Caco-2 (cell line): ENCODE measurements at regions not wholly inside any gene's neighbourhood (a gene's known extent, or its start where the extent isn't known, plus 50 kb on each side); places are given as distances from the start of the nearest gene placed in this dataset.

Source experiments
- BruUV-seq: library from RNA; stranded (reverse); fragments of 400-500 nt; replicated peaks from 2 replicates; lab custom pipeline; 2021; lab: Mats Ljungman, UMichigan
- CTCF ChIA-PET: fragments of 300-600 bp; sonication (Branson Sonifier 250); formaldehyde crosslinking; loops from one replicate; lab custom pipeline; 2022; ENCODE audit warnings: antibody characterized with exemption; lab: Charles Lee
- POLR2A ChIA-PET: fragments of 300-600 bp; sonication (Branson Sonifier 250); formaldehyde crosslinking; loops from one replicate; lab custom pipeline; 2022; ENCODE audit warnings: antibody characterized with exemption; lab: Charles Lee
- DNase-seq, 2 experiments: peaks; one replicate each; pipeline versions ENCODE4 v3.0.0 to v3.0.0-alpha.2; 2020 to 2022
- H3K27me3 ChIP-seq: replicated peaks from 2 replicates; pipeline ENCODE4 v1.6.0; 2011; ENCODE audit warnings: low read length; ENCODE audit not compliant: control insufficient read depth, insufficient read depth
- H3K36me3 ChIP-seq: 2 replicates; pipeline ENCODE4 v1.5.1; 2011; ENCODE audit warnings: low read length; ENCODE audit not compliant: control insufficient read depth, insufficient read depth
- H3K4me1 ChIP-seq: fragments of 250-450 bp; sonication (Bioruptor Pico); 2 replicates; pipeline ENCODE4 v1.5.1; 2020; ENCODE audit warnings: mild to moderate bottlenecking
- H3K4me3 ChIP-seq: 2 replicates; pipeline ENCODE4 v1.5.1; 2011; ENCODE audit warnings: low read depth, mild to moderate bottlenecking, control low read depth, low read length
- H3K9me3 ChIP-seq: fragments of 250-450 bp; sonication (Bioruptor Pico); 2 replicates; pipeline ENCODE4 v1.5.1; 2020; ENCODE audit warnings: mild to moderate bottlenecking, moderate library complexity
- H3K27ac Mint-ChIP-seq: one replicate; pipeline ENCODE4 v1.8.0; 2022; ENCODE audit warnings: mixed read lengths; ENCODE audit not compliant: unreplicated experiment
- H3K27me3 Mint-ChIP-seq: one replicate; pipeline ENCODE4 v1.8.0; 2022; ENCODE audit warnings: mixed read lengths; ENCODE audit not compliant: insufficient read depth, unreplicated experiment
- H3K36me3 Mint-ChIP-seq: one replicate; pipeline ENCODE4 v1.8.0; 2022; ENCODE audit warnings: mild to moderate bottlenecking, mixed read lengths; ENCODE audit not compliant: insufficient read depth, unreplicated experiment
- H3K4me1 Mint-ChIP-seq: one replicate; pipeline ENCODE4 v1.8.0; 2022; ENCODE audit warnings: low read depth, mixed read lengths; ENCODE audit not compliant: unreplicated experiment
- H3K4me3 Mint-ChIP-seq: one replicate; pipeline ENCODE4 v1.8.0; 2022; ENCODE audit warnings: mild to moderate bottlenecking, moderate library complexity, mixed read lengths; ENCODE audit not compliant: unreplicated experiment
- H3K9me3 Mint-ChIP-seq: one replicate; pipeline ENCODE4 v1.8.0; 2022; ENCODE audit warnings: mixed read lengths; ENCODE audit not compliant: unreplicated experiment
- CTCF ChIP-seq, 2 experiments: fragments of 200-600 bp in 1 of 2; IDR thresholded peaks; 1 replicate in 1 of 2; 2 replicates in 1 of 2; pipeline versions ENCODE4 v1.5.1 to v1.8.0; 2011 to 2022; ENCODE audit warnings: antibody characterized with exemption in 1 of 2, control low read depth in 1 of 2, inconsistent platforms in 1 of 2, low read depth in 1 of 2, low read length in 1 of 2, mild to moderate bottlenecking in 1 of 2, moderate library complexity in 1 of 2; ENCODE audit not compliant: insufficient read depth in 1 of 2, severe bottlenecking in 1 of 2, unreplicated experiment in 1 of 2
- intact Hi-C: fragments of 100-400 bp; cut with micrococcal nuclease; formaldehyde crosslinking; loops from one replicate; pipeline ENCODE4 v1.10.0; 2022; ENCODE audit not compliant: unreplicated experiment

- Histone ChIP-seq H3K27me3 (no peaks in the 10 kb centered on the region), H3K9me3 (no peaks in the 10 kb centered on the region), H3K4me3 (no peak overlapping the region), H3K36me3 (no peaks in the 10 kb centered on the region), H3K4me1 (no peaks in the 10 kb centered on the region)
- Mint-ChIP-seq H3K4me1 (no peaks in the 10 kb centered on the region), H3K36me3 (no peaks in the 10 kb centered on the region), H3K9me3 (peaks cover 9% of the 10 kb centered on the region), H3K4me3 (no peak overlapping the region), H3K27me3 (no peaks in the 10 kb centered on the region), H3K27ac (no peak overlapping the region)
- intact Hi-C loops, result no loop called here
- ChIA-PET CTCF (no interaction called here), POLR2A (no interaction called here)
- no peak for TF ChIP-seq CTCF (IDR thresholded peaks at IDR 0.05; ENCODE audit: insufficient read depth in 1 of 2, low read depth in 1 of 2, low read length in 1 of 2, severe bottlenecking in 1 of 2, unreplicated experiment in 1 of 2)
- no peak for DNase-seq
- no TSS peak for BruUV-seq
Measured at GRCh38 chr7:17535776-17536175, 237.3 kb downstream of the AHR start.

- CTCF ChIA-PET, result no interaction called here
- H3K9me3 ChIP-seq, result no peaks in the 10 kb centered on the region
- peaks cover 11% of the 10 kb centered on the region; the same call in 1 of the 2 replicates for H3K4me1 ChIP-seq
- Mint-ChIP-seq H3K27ac (no peak overlapping the region), H3K27me3 (no peaks in the 10 kb centered on the region), H3K9me3 (peaks cover 15% of the 10 kb centered on the region), H3K4me3 (no peak overlapping the region), H3K36me3 (no peaks in the 10 kb centered on the region), H3K4me1 (peaks cover 19% of the 10 kb centered on the region)
- TF ChIP-seq CTCF (IDR thresholded peaks at IDR 0.05; ENCODE audit: insufficient read depth in 1 of 2, low read depth in 1 of 2, low read length in 1 of 2, severe bottlenecking in 1 of 2, unreplicated experiment in 1 of 2), result no peak
- POLR2A ChIA-PET, result no interaction called here
- no peak for DNase-seq
- BruUV-seq, result no TSS peak
- intact Hi-C loops, result no loop called here
- no peak overlapping the region for H3K4me3 ChIP-seq
- no peaks in the 10 kb centered on the region for H3K27me3 ChIP-seq
- H3K36me3 ChIP-seq, result no peaks in the 10 kb centered on the region; the same call in 1 of the 2 replicates
Measured at GRCh38 chr7:17544401-17544800, 245.9 kb downstream of the AHR start.

- peaks cover 19% of the 10 kb centered on the region for H3K4me1 Mint-ChIP-seq
- H3K4me1 ChIP-seq, result peaks cover 11% of the 10 kb centered on the region; the same call in 1 of the 2 replicates
- intact Hi-C loops, result no loop called here
- no peak overlapping the region for H3K4me3 Mint-ChIP-seq
- no peaks in the 10 kb centered on the region for H3K9me3 ChIP-seq
- H3K36me3 ChIP-seq, result no peaks in the 10 kb centered on the region; the same call in 1 of the 2 replicates
- TF ChIP-seq CTCF (IDR thresholded peaks at IDR 0.05; ENCODE audit: insufficient read depth in 1 of 2, low read depth in 1 of 2, low read length in 1 of 2, severe bottlenecking in 1 of 2, unreplicated experiment in 1 of 2), result no peak
- no peaks in the 10 kb centered on the region for H3K27me3 Mint-ChIP-seq
- CTCF ChIA-PET, result no interaction called here
- no peaks in the 10 kb centered on the region for H3K27me3 ChIP-seq
- peaks cover 16% of the 10 kb centered on the region for H3K9me3 Mint-ChIP-seq
- DNase-seq, result no peak
- H3K4me3 ChIP-seq, result no peak overlapping the region
- POLR2A ChIA-PET, result no interaction called here
- no TSS peak for BruUV-seq
- no peak overlapping the region for H3K27ac Mint-ChIP-seq
- H3K36me3 Mint-ChIP-seq, result no peaks in the 10 kb centered on the region
Measured at GRCh38 chr7:17545348-17545747, 246.9 kb downstream of the AHR start.
